SH-SY5Y (cell line): ENCODE measurements at regions not wholly inside any gene's neighbourhood (a gene's known extent, or its start where the extent isn't known, plus 50 kb on each side); places are given as distances from the start of the nearest gene placed in this dataset.

Experiments used
- GATA2 ChIP-seq: IDR thresholded peaks from 2 replicates; pipeline ENCODE4 v1.6.1; 2011; ENCODE audit warnings: mild to moderate bottlenecking, low read depth, low read length
- GATA3 ChIP-seq: IDR thresholded peaks from 2 replicates; pipeline ENCODE4 v1.6.1; 2011; ENCODE audit warnings: low read depth, mild to moderate bottlenecking, low read length, moderate library complexity

DNA sequence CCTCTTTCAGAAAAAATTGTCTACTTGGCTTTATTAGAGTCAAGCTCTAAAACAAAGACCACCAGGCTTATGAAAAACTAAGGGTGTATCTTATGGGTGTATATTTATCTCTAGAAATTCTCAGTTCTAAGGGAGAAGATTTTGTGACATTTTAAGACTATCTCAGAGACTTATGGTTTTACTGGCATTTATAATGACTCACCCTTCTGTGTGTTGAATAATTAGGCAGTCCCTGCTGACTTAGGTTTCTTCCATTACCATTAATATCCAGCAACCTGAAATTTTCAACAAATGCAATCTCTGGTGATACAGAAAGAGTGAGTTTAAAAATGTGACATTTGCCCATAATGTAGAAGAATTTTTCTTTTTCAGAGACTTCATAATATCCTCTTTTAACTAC is 1015.0 kb upstream of the AGA start:
- TF ChIP-seq GATA3 (no peak), GATA2 (no peak)
